ENCODE measurements at regions not wholly inside any gene's neighbourhood (a gene's known extent, or its start where the extent isn't known, plus 50 kb on each side); places are given as distances from the start of the nearest gene placed in this dataset.
"Not testable (repeated sequence)": the region's sequence is repeated elsewhere in the genome, so short reads cannot be mapped to it uniquely, and the experiment has no call there.

DNA sequence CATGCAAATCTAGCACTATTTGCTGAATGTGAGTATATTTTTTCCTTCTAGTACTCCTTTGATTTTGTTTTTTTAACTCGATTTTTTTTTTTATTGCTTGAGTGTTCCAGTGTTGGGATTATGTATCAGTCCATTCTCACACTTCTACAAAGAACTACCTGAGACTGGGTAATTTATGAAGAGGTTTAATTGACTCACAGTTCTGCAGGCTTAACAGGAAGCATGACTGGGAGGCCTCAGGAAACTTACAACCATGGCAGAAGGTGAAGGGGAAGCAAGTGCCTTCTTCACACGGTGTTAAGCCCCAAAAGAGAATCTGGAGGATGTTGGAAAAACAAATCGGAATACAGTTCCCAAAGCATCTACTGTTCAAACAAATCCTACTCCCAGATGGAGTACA, 69.1 kb downstream of the ZNF518B start:
- WGBS = 61% methylated on average over 3 of the region's 3 CpGs
- not testable (repeated sequence) for H3K4me3 ChIP-seq (ENCODE audit: low read depth, low read length); DNase-seq (ENCODE audit: extremely low spot score)

DNA sequence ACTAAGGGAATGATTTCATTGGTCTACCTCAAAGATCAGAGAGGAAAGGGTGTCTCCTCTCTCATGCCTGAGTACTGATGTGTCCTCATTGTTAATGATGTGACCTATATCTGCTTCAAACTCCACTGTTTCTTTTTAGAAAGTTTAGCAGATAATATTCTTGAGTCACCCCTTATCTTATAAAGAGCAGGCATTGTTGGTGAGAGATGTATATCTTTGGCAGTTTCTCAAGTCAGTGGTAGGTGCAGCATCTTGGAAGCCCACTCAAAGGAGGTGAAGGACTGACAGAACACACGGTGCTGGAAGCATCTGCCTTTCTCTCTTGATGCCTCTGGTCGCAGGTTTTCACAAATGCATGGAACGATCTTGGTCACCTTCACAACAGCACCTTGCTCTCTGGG, 71.2 kb downstream of the ZNF518B start:
- WGBS = 86% methylated on average over 3 of the region's 3 CpGs
- H3K36me3 ChIP-seq (ENCODE audit: insufficient read depth) = no peaks in the 10 kb centered on the region
- DNase-seq (ENCODE audit: extremely low spot score) = no peak

More for the DNA sequence above, 69.1 kb downstream of the ZNF518B start:
- not testable (repeated sequence) for H3K27ac ChIP-seq (ENCODE audit: low read depth); H3K36me3 ChIP-seq (ENCODE audit: insufficient read depth); H3K4me1 ChIP-seq (ENCODE audit: insufficient read depth)

DNA sequence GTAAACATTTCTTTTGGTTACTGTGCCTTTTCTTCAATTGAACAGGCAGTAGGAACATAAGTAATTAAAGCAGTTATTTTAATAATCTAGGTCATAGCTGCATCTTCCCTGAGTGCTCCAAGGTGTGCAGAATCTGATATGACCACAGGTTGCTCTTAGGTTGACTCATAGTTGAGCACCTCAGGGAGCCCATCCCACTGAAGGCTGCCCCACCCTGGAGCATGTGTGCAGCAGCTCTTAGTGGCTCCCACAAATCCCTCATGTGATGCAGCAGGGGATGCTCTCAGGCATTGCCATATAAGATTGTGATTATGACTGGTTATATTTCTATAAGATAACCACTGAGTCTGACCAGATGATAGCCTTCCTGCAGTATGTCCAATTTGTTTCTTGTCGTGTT, 72.3 kb downstream of the ZNF518B start:
- H3K4me3 ChIP-seq (ENCODE audit: low read depth, low read length) = no peak overlapping the region
- no peak for DNase-seq (ENCODE audit: extremely low spot score)
- 63% methylated on average over 1 of the region's 1 CpG for WGBS

More for the DNA sequence above, 71.2 kb downstream of the ZNF518B start:
- no peak overlapping the region for H3K4me3 ChIP-seq (ENCODE audit: low read depth, low read length)
- H3K27ac ChIP-seq (ENCODE audit: low read depth) = no peak overlapping the region
- H3K4me1 ChIP-seq (ENCODE audit: insufficient read depth) = no peaks in the 10 kb centered on the region

DNA sequence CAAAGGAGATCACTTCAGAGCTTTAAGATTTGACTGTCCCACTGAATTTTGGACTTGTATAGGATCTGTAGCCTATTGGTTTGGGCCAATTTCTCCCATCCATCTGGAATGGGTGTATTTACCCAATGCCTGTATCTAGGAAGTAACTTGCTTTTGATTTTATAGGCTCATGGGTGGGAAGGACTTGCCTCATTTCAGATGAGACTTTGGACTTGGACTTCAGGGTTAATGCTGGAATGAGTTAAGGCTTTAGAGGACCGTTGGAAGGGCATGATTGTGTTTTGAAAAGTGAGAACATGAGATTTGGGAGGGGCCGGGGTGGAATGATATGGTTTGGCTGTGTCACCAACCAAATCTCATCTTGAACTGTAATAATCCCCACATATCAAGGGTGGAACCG, 73.8 kb downstream of the ZNF518B start:
- no peak for DNase-seq (ENCODE audit: extremely low spot score)
- Histone ChIP-seq H3K36me3 (ENCODE audit: insufficient read depth) (no peaks in the 10 kb centered on the region), H3K4me3 (ENCODE audit: low read depth, low read length) (no peak overlapping the region), H3K4me1 (ENCODE audit: insufficient read depth) (no peaks in the 10 kb centered on the region), H3K27ac (ENCODE audit: low read depth) (no peak overlapping the region)
- WGBS = 61% methylated on average over 3 of the region's 3 CpGs

More for the DNA sequence above, 72.3 kb downstream of the ZNF518B start:
- no peak overlapping the region for H3K27ac ChIP-seq (ENCODE audit: low read depth)
- no peaks in the 10 kb centered on the region for H3K4me1 ChIP-seq (ENCODE audit: insufficient read depth)
- no peaks in the 10 kb centered on the region for H3K36me3 ChIP-seq (ENCODE audit: insufficient read depth)

DNA sequence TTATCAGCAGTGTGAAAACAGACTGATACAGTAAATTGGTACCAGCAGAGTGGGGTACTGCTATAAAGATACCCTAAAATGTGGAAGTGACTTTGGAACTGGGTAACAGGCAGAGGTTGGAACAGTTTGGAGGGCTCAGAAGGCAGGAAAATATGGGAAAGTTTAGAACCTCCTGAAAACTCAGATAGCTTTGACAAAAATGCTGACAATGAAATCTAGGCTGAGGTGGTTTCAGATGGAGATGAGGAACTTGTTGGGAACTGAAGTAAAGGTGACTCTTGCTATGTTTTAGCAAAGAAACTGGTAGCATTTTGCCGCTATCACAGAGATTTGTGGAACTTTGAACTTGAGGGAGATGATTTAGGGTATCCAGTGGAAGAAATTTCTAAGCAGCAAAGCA, 75.1 kb downstream of the ZNF518B start:
- not testable (repeated sequence) for H3K27ac ChIP-seq (ENCODE audit: low read depth); H3K4me1 ChIP-seq (ENCODE audit: insufficient read depth); H3K36me3 ChIP-seq (ENCODE audit: insufficient read depth); H3K4me3 ChIP-seq (ENCODE audit: low read depth, low read length); DNase-seq (ENCODE audit: extremely low spot score)
- WGBS = 84% methylated on average over 1 of the region's 1 CpG

DNA sequence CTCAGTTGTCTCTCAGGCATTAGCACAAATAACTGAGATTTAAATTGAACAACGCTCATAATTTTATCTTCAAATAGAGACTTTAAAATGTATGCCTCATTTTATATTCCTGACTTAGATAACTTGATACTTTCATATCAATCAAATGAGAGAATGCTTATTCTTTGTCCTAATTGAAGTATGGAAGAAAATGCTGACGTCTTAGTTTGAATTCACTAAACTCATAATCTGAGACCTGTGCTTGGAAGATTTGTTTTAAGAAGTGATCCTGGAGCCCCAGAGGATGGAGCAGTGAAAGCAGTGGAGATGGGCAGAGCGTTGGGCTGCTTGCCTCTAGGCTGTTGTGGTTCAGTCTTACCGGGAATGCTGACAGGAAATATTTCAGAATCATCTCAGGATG, 76.1 kb downstream of the ZNF518B start:
- no peaks in the 10 kb centered on the region for H3K4me1 ChIP-seq (ENCODE audit: insufficient read depth)
- 81% methylated on average over 4 of the region's 4 CpGs for WGBS
- H3K36me3 ChIP-seq (ENCODE audit: insufficient read depth) = no peaks in the 10 kb centered on the region
- H3K4me3 ChIP-seq (ENCODE audit: low read depth, low read length) = no peak overlapping the region
- no peak overlapping the region for H3K27ac ChIP-seq (ENCODE audit: low read depth)
- no peak for DNase-seq (ENCODE audit: extremely low spot score)

DNA sequence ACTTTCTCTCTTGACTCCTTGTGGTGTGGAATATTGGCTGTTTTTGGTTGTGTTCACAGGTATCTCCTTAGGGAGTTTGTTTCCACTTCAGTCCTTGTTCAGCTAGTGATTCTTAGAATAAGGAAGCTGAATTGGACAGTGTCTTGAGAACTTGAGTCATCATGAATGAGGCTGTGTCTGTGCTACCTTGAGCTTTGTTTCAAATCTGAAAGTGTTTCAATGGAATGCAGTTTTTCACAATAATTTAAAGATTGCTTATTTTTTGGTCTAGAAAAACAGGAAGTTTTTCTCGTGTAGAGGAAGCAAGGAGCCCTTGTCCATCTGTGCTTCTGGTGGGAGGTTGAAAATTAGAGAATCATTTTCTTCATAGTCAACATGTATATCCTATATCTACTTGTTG, 76.5 kb downstream of the ZNF518B start:
- H3K4me1 ChIP-seq (ENCODE audit: insufficient read depth) = no peaks in the 10 kb centered on the region
- WGBS = 3% methylated on average over 1 of the region's 1 CpG
- H3K27ac ChIP-seq (ENCODE audit: low read depth) = no peak overlapping the region
- DNase-seq (ENCODE audit: extremely low spot score) = no peak
- no peak overlapping the region for H3K4me3 ChIP-seq (ENCODE audit: low read depth, low read length)
- H3K36me3 ChIP-seq (ENCODE audit: insufficient read depth) = no peaks in the 10 kb centered on the region

DNA sequence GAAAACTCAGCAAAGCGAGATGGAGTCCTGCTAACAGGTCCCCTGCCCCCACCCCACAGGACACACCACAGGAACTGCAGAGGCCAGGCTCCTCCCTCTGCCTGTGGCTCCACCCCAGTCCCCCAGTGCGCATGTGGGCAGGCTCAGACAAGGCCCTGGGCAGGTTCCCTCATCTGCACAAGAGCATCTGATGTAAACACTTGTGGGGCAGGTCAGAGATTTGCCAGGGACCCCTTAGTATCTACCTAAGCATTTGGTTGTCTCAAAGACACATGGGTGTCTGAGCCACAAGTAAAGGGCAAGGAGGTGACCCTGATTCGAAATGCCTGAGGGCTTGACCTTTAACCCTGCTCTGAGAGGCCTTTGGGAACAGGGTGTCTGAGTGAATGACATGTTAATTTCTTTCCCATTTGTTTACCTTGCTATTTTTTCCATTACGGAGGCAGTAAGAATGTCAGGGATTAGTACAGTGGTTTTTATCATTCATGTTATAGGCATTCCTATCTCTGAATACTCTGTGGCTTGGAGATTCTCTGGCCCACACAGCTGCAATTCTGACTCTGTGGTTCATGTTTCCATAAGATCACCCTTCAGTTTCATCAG, 85.3 kb downstream of the ZNF518B start:
- no peak overlapping the region for H3K27ac ChIP-seq (ENCODE audit: low read depth)
- H3K4me1 ChIP-seq (ENCODE audit: insufficient read depth) = no peaks in the 10 kb centered on the region
- no peaks in the 10 kb centered on the region for H3K36me3 ChIP-seq (ENCODE audit: insufficient read depth)
- H3K4me3 ChIP-seq (ENCODE audit: low read depth, low read length) = no peak overlapping the region
- 50% methylated on average over 4 of the region's 4 CpGs for WGBS
- DNase-seq (ENCODE audit: extremely low spot score) = no peak

DNA sequence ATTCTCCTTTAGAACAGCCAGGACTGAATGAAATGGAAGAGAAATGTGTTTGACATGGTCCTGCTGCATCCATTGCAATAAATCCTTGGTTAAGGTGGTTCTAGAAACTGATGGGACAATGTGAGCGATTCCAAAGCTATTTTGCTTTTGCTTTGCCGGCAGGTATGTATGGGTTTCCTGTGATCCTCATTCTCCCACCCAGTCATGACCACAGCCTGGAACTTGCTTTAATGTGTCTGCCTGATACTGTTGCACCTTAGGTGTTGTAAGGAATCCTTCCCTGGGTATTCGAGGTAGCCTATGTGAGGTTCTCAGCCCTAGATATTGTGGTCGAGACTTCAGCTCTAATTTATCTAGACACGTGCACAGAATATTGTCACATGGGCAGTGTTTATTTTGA, 86.1 kb downstream of the ZNF518B start:
- no peak for DNase-seq (ENCODE audit: extremely low spot score)
- Histone ChIP-seq H3K4me1 (ENCODE audit: insufficient read depth) (no peaks in the 10 kb centered on the region), H3K27ac (ENCODE audit: low read depth) (no peak overlapping the region), H3K36me3 (ENCODE audit: insufficient read depth) (no peaks in the 10 kb centered on the region), H3K4me3 (ENCODE audit: low read depth, low read length) (no peak overlapping the region)
- 72% methylated on average over 5 of the region's 5 CpGs for WGBS

DNA sequence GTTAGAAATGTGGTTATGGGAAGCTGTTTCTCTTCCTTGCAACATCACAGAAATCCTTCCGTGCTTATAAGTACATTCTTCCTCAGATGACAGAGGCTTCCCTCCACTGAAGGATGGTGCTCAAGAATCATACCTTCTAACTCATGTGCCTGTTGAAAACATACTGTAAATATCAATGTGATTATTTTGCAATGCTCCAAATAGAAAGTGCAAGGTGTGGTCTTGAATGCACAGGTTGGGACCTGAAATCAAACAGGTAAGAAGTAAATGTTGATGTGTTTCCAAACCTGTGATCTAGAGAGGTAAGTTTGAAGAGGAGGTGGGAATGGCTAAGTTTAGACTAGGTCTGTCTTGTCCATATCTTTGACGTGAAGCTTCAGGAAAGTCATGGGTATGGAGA, 87.7 kb downstream of the ZNF518B start:
- 87% methylated on average over 2 of the region's 2 CpGs for WGBS
- DNase-seq (ENCODE audit: extremely low spot score) = no peak
- no peaks in the 10 kb centered on the region for H3K36me3 ChIP-seq (ENCODE audit: insufficient read depth)
- H3K4me3 ChIP-seq (ENCODE audit: low read depth, low read length) = no peak overlapping the region
- no peak overlapping the region for H3K27ac ChIP-seq (ENCODE audit: low read depth)
- H3K4me1 ChIP-seq (ENCODE audit: insufficient read depth) = no peaks in the 10 kb centered on the region

DNA sequence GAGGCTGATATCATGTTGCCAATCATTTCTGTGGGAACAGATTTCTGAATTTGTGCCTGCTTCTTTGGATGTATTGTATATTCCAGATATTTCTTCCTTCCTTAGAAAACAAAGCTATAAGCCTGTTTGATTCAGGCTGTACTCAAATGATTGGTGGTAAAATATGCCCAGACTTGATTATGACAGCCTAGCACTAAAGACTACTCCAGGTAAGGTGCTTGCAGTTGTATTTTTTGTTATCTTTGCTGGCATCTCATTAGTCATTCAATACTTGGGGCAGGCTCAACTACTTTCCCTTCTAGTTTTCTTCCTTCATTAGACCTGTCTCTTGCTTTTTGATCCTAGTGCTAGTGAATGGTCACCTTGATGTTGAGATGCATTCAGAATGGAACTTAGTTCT, 90.6 kb downstream of the ZNF518B start:
- Histone ChIP-seq H3K4me3 (ENCODE audit: low read depth, low read length) (no peak overlapping the region), H3K27ac (ENCODE audit: low read depth) (no peak overlapping the region), H3K4me1 (ENCODE audit: insufficient read depth) (no peaks in the 10 kb centered on the region), H3K36me3 (ENCODE audit: insufficient read depth) (no peaks in the 10 kb centered on the region)
- no peak for DNase-seq (ENCODE audit: extremely low spot score)

DNA sequence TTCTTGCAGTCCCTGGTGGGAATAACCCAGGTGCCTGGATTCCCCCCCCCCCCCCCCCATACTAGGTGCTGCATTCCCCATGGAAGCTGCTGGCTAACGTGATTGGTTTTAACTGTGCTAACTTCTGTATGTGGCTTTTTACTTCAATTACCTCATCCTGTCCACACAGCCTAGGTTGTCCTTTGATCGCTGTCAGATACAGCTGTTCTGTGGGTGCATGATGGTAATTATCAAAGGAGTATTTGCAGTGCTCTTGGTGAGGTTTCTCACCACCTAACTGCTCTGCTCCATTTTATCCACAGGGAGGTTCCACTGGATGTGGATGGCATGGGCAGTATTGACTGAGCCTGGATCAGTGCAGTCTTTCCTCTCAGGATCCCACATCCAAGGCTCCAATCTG, 93.0 kb downstream of the ZNF518B start:
- H3K4me1 ChIP-seq (ENCODE audit: insufficient read depth) = no peaks in the 10 kb centered on the region
- no peak overlapping the region for H3K4me3 ChIP-seq (ENCODE audit: low read depth, low read length)
- no peak overlapping the region for H3K27ac ChIP-seq (ENCODE audit: low read depth)
- no peaks in the 10 kb centered on the region for H3K36me3 ChIP-seq (ENCODE audit: insufficient read depth)
- 83% methylated on average over 2 of the region's 2 CpGs for WGBS
- no peak for DNase-seq (ENCODE audit: extremely low spot score)

DNA sequence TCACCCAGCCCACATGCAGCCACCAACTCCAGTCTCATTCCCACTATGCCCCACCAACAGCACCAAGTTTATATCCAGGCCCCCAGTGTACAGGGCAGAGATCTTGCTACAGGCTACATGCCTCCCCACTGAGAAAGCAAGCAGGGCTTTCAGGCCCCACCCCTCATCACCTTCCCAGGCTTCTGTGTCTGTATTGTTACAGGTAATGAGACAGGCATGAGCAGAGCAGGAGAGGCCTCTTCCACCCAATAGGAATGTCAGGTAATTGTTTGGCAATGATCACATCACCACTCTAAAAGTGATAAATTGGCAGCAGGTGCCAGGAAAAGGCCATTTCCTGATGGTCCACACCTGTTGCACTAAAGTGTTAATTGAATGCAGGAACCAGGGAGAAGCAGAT, 102.5 kb downstream of the ZNF518B start:
- no peak overlapping the region for H3K27ac ChIP-seq (ENCODE audit: low read depth)
- DNase-seq (ENCODE audit: extremely low spot score) = no peak
- no peak overlapping the region for H3K4me3 ChIP-seq (ENCODE audit: low read depth, low read length)
- H3K36me3 ChIP-seq (ENCODE audit: insufficient read depth) = no peaks in the 10 kb centered on the region
- no peaks in the 10 kb centered on the region for H3K4me1 ChIP-seq (ENCODE audit: insufficient read depth)

DNA sequence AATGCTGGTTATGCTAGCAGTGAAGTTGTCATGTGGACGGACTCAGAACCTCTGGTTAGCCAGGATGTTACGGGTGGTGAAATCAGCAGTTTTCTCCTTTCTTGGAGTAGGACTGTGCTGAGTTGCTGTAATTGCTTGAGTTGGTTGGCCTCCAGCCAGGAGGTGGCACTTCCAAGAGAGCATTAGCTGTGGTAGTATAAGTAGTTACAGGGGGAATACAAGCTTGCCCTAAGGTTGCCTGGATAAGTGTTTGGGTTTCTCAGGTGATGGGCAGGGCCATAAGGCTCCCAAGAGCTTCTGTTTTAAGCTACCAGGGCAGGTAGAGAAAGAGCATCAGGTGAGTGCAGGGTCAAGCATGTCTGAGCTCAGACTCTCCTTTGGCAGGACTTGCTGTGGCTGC, 103.0 kb downstream of the ZNF518B start:
- no peak for DNase-seq (ENCODE audit: extremely low spot score)
- 70% methylated on average over 2 of the region's 2 CpGs for WGBS
- Histone ChIP-seq H3K36me3 (ENCODE audit: insufficient read depth) (no peaks in the 10 kb centered on the region), H3K4me3 (ENCODE audit: low read depth, low read length) (no peak overlapping the region), H3K27ac (ENCODE audit: low read depth) (no peak overlapping the region), H3K4me1 (ENCODE audit: insufficient read depth) (no peaks in the 10 kb centered on the region)

DNA sequence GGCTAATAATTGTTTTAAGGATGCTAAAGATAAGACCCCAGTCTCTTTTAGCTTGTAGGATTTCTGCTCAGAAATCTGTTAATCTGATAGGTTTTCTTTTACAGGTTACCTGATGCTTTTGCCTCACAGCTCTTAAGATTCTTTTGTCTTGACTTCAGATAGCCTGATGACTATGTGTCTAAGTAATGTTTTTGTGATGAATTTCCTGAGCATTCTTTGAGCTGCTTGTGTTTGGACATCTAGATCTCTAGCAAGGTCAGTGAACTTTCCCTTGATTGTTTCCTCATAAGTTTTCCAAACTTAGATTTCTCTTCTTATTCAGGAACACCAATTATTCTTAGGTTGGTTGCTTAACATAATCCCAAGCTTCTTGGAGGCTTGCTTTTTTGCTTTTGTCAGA, 104.1 kb downstream of the ZNF518B start:
- Histone ChIP-seq H3K27ac (ENCODE audit: low read depth) (no peak overlapping the region), H3K4me3 (ENCODE audit: low read depth, low read length) (no peak overlapping the region), H3K36me3 (ENCODE audit: insufficient read depth) (no peaks in the 10 kb centered on the region), H3K4me1 (ENCODE audit: insufficient read depth) (no peaks in the 10 kb centered on the region)
- no peak for DNase-seq (ENCODE audit: extremely low spot score)

Measured in urinary bladder (tissue), 3 donors.